GDM1 (cell line): ENCODE measurements at regions not wholly inside any gene's neighbourhood (a gene's known extent, or its start where the extent isn't known, plus 50 kb on each side); places are given as distances from the start of the nearest gene placed in this dataset.
A peak's percentile ranks its signal among the peaks of the same experiment; 100 is the strongest.

Experiments used
- DNase-seq: peaks from one replicate; lab custom pipeline; 2025; lab: John Stamatoyannopoulos, UW

- DNase-seq: no peak
Measured at GRCh38 chr6:142500250-142500786, 198.5 kb downstream of the ADGRG6 start.

DNA sequence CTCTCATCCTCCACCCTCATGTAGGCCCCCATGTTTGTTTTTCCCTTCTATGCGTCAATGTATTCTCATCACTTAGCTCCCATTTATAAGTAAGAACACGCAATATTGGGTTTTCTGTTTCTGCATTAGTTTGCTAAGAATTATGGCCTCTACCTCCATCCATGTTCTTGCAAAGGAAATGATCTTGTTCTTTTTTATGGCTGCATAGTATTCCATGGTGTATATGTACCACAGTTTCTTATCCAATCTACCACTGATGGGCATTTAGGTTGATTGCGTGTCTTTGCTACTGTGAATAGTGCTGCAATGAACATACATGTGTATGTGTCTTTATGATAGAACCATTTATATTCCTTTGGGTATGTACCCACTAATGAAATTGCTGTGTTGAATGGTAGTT is 200.0 kb downstream of the ADGRG6 start:
- no peak for DNase-seq

DNA sequence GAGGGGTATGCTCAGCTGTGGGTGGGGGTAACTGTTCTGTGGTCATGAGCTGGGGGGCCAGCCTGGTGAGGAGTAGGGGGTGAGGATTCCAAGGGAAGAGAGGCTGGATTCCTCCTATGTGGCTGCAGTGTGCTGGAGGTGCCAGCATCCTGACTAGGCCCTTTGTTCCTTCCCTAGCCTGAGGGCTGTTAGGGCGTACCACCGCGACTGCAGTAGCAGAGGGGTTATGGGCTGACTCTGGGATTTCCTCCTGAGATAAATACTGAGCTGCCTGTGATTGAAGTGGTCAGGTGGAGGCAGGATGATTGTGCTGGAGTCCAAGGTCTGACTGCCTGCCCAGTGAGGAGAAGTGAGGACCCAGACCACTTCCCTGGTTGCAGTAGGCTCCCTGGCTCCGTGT is 205.3 kb downstream of the ADGRG6 start:
- no peak for DNase-seq

- DNase-seq: no peak
Measured at GRCh38 chr6:142510211-142510610, 208.4 kb downstream of the ADGRG6 start.

DNA sequence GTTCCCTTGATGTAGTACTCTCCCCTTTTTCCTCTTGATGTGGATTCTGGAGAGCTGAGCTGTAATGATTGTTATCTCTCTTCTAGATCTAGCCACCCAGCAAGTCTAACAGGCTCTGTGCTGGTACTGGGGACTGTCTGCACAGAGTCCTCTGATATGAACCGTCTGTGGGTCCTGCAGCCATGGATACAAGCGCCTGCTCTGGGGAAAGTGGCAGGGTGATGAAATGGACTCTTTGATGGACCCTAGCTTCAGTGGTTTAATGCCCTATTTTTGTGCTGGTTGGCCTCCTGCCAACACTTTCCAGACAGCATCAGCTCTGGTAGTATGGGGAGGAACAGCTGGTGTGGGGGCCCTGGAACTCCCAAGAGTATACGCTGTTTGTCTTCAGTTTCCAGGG is 216.3 kb downstream of the ADGRG6 start:
- DNase-seq: no peak

DNA sequence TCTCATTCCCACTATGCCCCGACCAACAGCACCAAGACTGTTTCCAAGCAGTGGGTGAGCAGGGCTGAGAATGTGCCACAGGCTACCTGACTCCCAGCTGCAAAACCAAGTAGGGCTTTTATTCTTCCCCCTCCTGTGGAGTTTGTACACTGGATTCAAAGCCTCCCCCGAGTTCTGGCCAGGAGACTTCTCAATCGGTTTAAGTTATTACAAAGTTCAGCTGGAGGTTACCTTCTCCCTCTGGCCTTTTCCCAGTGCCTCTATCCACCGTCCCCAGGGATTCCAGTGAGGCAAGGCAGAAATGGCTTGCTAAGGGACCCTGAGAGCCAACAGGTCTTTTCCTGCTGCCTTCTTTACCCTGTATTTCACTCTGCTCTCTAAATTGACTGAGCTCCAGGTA is 217.0 kb downstream of the ADGRG6 start:
- DNase-seq: no peak

GRCh38 chr6:142521791-142522190 is 220.0 kb downstream of the ADGRG6 start:
- DNase-seq: no peak

GRCh38 chr6:142523515-142524375 is 221.9 kb downstream of the ADGRG6 start:
- no peak for DNase-seq

GRCh38 chr6:142530566-142530965 is 228.8 kb downstream of the ADGRG6 start:
- no peak for DNase-seq

GRCh38 chr6:142531727-142532126 is 229.9 kb downstream of the ADGRG6 start:
- no peak for DNase-seq

DNA sequence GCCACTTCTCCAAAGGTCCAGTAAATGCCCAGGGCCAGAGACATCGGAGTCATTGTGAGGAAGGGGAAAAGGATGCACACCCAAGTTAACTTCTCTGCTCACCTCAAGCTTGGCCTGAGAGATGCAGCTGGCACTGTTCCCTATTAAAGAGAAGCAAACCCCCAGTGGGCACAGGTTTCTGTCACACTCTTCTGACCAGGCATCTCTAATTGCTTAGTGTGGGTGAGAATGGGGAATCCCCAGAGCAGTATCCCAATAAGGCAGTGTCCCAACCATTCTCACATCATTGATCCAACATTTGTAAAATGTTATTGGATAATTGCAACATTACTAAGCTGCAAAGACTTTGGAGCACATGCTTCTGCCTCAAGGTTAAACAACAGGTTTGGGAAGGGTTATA is 232.3 kb downstream of the ADGRG6 start:
- no peak for DNase-seq

DNA sequence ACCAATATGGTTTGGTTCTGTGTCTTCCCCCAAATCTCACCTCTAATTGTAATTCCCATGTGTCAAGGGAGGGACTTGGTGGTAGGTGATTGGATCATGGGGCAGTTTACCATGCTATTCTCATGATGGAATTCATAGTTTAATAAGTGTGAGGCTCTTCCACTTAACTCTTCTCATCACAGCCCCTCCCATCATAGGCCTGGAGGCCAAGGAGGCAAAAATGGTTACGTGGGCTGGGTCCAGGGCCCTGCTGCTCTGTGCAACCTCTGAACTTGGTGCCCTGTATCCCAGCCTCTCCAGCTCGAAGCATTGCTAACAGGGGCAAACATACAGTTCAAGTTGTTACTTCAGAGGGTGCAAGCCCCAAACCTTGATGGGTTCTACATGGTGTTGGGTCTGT is 232.7 kb downstream of the ADGRG6 start:
- no peak for DNase-seq

GRCh38 chr6:142537612-142538478 is 236.0 kb downstream of the ADGRG6 start:
- peak; percentile 1 for DNase-seq

GRCh38 chr6:142542704-142543233 is 241.0 kb downstream of the ADGRG6 start:
- no peak for DNase-seq

DNA sequence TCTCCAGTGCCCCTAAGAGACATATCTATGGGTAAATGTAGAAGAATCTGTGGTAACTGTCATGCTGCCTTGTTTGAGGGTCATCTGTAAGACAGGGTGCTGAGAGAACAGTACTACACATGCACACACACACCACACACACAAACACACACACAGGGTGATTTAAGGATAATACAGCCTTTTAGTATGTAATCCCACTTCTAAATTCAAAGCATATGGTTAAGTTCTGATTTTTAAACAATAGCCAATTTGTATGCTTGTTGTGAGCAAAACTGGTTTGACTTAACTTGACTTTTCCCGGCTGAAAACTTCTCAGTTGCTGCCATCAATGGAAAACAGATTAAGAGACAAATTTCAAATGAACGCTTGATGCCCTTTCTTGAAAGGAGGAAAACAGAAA is 241.8 kb downstream of the ADGRG6 start:
- no peak for DNase-seq

DNA sequence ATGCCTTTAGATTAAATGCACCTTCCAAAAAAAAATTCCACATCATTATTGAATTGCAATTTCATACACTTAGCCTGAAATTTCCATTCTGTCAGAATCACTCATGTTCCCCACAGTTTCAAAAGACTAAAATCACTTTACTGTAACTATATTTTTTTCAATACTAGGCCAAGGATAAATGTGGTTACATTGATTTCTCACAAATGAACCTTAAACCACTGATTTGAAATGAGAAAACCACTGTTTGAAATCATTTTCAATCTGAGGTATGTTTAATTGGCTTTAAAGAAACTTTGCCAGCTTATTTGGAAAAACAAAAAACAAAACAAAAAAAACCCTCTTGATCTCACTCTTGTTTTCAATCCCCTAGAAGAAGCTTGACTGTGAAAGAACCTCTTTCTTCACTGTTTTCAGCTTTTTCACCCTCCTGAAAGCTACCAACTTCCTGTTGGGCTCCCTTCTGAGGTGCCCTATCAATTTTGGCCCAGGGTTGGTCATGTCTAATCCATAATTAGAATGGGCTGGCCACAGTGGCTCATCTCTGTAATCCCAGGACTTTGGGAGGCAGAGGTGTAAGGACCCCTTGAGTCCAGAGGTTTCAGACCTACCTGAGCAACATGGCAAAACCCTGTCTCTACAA is 242.5 kb downstream of the ADGRG6 start:
- DNase-seq: no peak

GRCh38 chr6:142545147-142545546 is 243.3 kb downstream of the ADGRG6 start:
- no peak for DNase-seq

DNA sequence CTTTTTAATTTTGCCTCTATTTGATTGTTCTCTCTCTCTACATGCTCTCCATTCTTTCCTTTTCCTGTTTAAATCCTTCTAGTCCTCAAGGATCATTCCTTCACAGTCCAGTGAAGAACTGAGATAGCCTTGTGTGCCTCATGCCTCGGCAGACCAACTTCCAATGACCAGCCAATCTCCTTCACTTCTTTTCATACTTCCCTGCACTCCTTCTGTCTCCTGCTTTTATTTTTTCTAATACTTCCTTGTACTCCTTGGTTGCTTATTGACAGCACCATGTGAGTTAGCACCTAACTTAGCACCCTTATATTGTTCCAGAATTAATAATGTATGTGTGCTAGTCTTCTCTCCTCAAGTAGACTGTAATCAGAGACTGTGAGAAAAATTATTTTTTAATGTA is 246.8 kb downstream of the ADGRG6 start:
- DNase-seq: no peak

GRCh38 chr6:142550310-142551063 is 248.7 kb downstream of the ADGRG6 start:
- DNase-seq: no peak

GRCh38 chr6:142551274-142551811 is 249.5 kb downstream of the ADGRG6 start:
- DNase-seq: no peak

GRCh38 chr6:142558786-142559185 is 257.0 kb downstream of the ADGRG6 start:
- no peak for DNase-seq
